ENCODE measurements at regions not wholly inside any gene's neighbourhood (a gene's known extent, or its start where the extent isn't known, plus 50 kb on each side); places are given as distances from the start of the nearest gene placed in this dataset.

GRCh38 chr2:37583402-37583801 is 88.0 kb downstream of the CDC42EP3 start:
- Histone ChIP-seq H3K79me2 (no peaks in the 10 kb centered on the region), H3K9ac (no peak overlapping the region), H3K4me2 (ENCODE audit: low read length) (no peak overlapping the region), H3K4me3 (ENCODE audit: low read depth, low read length) (no peak overlapping the region), H3K27me3 (ENCODE audit: control insufficient read depth, insufficient read depth, low read length) (no peaks in the 10 kb centered on the region), H2AFZ (no peak overlapping the region), H3K36me3 (ENCODE audit: control insufficient read depth, insufficient read depth, low read length) (no peaks in the 10 kb centered on the region), H3K4me1 (peaks cover 3% of the 10 kb centered on the region), H3K27ac (no peak overlapping the region), H3K9me3 (ENCODE audit: control insufficient read depth, low read length) (no peaks in the 10 kb centered on the region)
- TF ChIP-seq, protein P1, sequence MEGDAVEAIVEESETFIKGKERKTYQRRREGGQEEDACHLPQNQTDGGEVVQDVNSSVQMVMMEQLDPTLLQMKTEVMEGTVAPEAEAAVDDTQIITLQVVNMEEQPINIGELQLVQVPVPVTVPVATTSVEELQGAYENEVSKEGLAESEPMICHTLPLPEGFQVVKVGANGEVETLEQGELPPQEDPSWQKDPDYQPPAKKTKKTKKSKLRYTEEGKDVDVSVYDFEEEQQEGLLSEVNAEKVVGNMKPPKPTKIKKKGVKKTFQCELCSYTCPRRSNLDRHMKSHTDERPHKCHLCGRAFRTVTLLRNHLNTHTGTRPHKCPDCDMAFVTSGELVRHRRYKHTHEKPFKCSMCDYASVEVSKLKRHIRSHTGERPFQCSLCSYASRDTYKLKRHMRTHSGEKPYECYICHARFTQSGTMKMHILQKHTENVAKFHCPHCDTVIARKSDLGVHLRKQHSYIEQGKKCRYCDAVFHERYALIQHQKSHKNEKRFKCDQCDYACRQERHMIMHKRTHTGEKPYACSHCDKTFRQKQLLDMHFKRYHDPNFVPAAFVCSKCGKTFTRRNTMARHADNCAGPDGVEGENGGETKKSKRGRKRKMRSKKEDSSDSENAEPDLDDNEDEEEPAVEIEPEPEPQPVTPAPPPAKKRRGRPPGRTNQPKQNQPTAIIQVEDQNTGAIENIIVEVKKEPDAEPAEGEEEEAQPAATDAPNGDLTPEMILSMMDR (IDR thresholded peaks at IDR 0.05) = no peak

- TF ChIP-seq, protein P1 (IDR thresholded peaks at IDR 0.05) = no peak
- H3K9ac ChIP-seq = no peak overlapping the region
- no peaks in the 10 kb centered on the region for H3K79me2 ChIP-seq
- no peak overlapping the region for H3K27ac ChIP-seq
- peaks cover 3% of the 10 kb centered on the region for H3K4me1 ChIP-seq
- no peak overlapping the region for H3K4me2 ChIP-seq (ENCODE audit: low read length)
- no peaks in the 10 kb centered on the region for H3K36me3 ChIP-seq (ENCODE audit: control insufficient read depth, insufficient read depth, low read length)
- H3K9me3 ChIP-seq (ENCODE audit: control insufficient read depth, low read length) = no peaks in the 10 kb centered on the region
- H2AFZ ChIP-seq = no peak overlapping the region
- no peak overlapping the region for H3K4me3 ChIP-seq (ENCODE audit: low read depth, low read length)
- H3K27me3 ChIP-seq (ENCODE audit: control insufficient read depth, insufficient read depth, low read length) = no peaks in the 10 kb centered on the region
These were observed 87.6 kb downstream of the CDC42EP3 start for GRCh38 chr2:37583867-37584266.

DNA sequence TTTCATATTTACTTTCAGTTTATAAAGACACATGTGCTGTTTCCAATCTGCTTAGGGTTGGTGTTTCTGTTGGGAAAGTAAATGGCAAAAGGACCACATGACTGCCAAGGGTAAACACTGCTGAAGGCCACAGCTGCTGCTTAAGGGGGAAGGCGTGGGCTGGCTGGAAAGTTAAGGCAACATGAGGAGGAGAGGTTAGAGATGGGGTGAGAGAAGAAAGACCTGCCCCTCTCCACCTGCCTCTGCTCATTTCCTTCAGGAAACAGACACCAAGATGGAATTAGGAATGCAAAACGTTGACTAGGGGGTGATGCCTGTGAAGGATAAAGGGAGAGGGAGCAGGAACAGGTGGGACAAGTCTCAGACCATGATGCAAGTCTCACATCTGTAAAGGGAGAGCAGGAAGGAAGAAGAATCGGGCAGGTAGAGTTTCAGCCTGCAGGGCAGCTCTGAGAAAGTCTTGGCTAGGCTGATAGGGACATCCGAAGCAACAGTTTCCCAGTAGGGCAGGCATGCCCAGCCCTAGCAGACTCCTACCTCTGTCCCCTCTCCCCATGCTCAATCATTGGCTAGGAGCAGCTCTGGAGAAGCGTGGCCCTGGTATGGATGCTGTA is 86.0 kb downstream of the CDC42EP3 start:
- Histone ChIP-seq H3K27ac (no peak overlapping the region), H3K36me3 (ENCODE audit: control insufficient read depth, insufficient read depth, low read length) (no peaks in the 10 kb centered on the region), H3K4me1 (peaks cover 3% of the 10 kb centered on the region), H3K4me3 (ENCODE audit: low read depth, low read length) (no peak overlapping the region), H2AFZ (no peak overlapping the region), H3K4me2 (ENCODE audit: low read length) (no peak overlapping the region), H3K27me3 (ENCODE audit: control insufficient read depth, insufficient read depth, low read length) (no peaks in the 10 kb centered on the region), H3K9ac (no peak overlapping the region), H3K9me3 (ENCODE audit: control insufficient read depth, low read length) (no peaks in the 10 kb centered on the region), H3K79me2 (no peaks in the 10 kb centered on the region)
- TF ChIP-seq, protein P1 (IDR thresholded peaks at IDR 0.05) = no peak

- H3K4me1 ChIP-seq = peaks cover 3% of the 10 kb centered on the region
These were observed 85.3 kb downstream of the CDC42EP3 start for GRCh38 chr2:37585982-37586621.

More at GRCh38 chr2:37585982-37586621, 85.3 kb downstream of the CDC42EP3 start:
- Histone ChIP-seq H3K27ac (no peak overlapping the region), H3K9me3 (ENCODE audit: control insufficient read depth, low read length) (no peaks in the 10 kb centered on the region), H3K4me2 (ENCODE audit: low read length) (peak overlapping the region; percentile 36), H3K4me3 (ENCODE audit: low read depth, low read length) (no peak overlapping the region), H3K36me3 (ENCODE audit: control insufficient read depth, insufficient read depth, low read length) (no peaks in the 10 kb centered on the region), H3K79me2 (no peaks in the 10 kb centered on the region), H3K27me3 (ENCODE audit: control insufficient read depth, insufficient read depth, low read length) (no peaks in the 10 kb centered on the region), H2AFZ (peak overlapping the region; percentile 27), H3K9ac (no peak overlapping the region)
- TF ChIP-seq, protein P1 (IDR thresholded peaks at IDR 0.05) = no peak

All from parathyroid adenoma (tissue), 2 donors.